Right lobe of liver (tissue), 4 donors: ENCODE measurements at regions not wholly inside any gene's neighbourhood (a gene's known extent, or its start where the extent isn't known, plus 50 kb on each side); places are given as distances from the start of the nearest gene placed in this dataset.

Experiments used
- CTCF ChIP-seq, 4 donors: fragments of 200-600 bp in 3 of 4; fragments of 450-650 bp in 1 of 4; IDR thresholded peaks; one replicate each; pipeline versions ENCODE4 v1.5.1 to v1.8.0; 2016 to 2022; ENCODE audit warnings: antibody characterized with exemption in 4 of 4, mild to moderate bottlenecking in 2 of 4
- POLR2A ChIP-seq: fragments of 450-650 bp; IDR thresholded peaks from one replicate; pipeline ENCODE4 v1.6.1; 2017; ENCODE audit warnings: antibody characterized with exemption, mild to moderate bottlenecking
- donor health status: DM: no; HTN: no; CAD: no.
- donor health status: DM: no; HTN: no; CAD: no.
- donor health status: DM: no; HTN: yes; CAD: no.

GRCh38 chr6:89022798-89023197 is 57.8 kb upstream of the PNRC1 start:
- TF ChIP-seq CTCF (IDR thresholded peaks at IDR 0.05) (no peak), POLR2A (no peak)
